AG04449 (cell line): ENCODE measurements at regions not wholly inside any gene's neighbourhood (a gene's known extent, or its start where the extent isn't known, plus 50 kb on each side); places are given as distances from the start of the nearest gene placed in this dataset.

Experiments used
- CTCF ChIA-PET: fragments of 350-600 bp; formaldehyde crosslinking; extraction: SDS; loops from one replicate; lab custom pipeline; 2021; ENCODE audit warnings: antibody characterized with exemption; lab: Yijun Ruan, JAX
- POLR2A ChIA-PET: fragments of 400-600, 350-600 bp; formaldehyde crosslinking; extraction: SDS; loops from one replicate; lab custom pipeline; 2020; ENCODE audit warnings: antibody characterized with exemption, inconsistent platforms; lab: Yijun Ruan, JAX
- DNase-seq: peaks from one replicate; pipeline ENCODE4 v3.0.0-alpha.2; 2010; ENCODE audit warnings: low read depth, low spot score
- H3K4me3 ChIP-seq: 2 replicates; pipeline ENCODE4 v1.5.1; 2011; ENCODE audit warnings: low read depth, mild to moderate bottlenecking, control low read depth, low read length
- TF ChIP-seq, protein P1 (sequence below): IDR thresholded peaks from one replicate; pipeline ENCODE4 v1.5.1; 2011; ENCODE audit warnings: mild to moderate bottlenecking, moderate library complexity, low read length, control low read depth, inconsistent platforms; ENCODE audit not compliant: insufficient read depth; ENCODE audit errors: missing control alignments

DNA sequence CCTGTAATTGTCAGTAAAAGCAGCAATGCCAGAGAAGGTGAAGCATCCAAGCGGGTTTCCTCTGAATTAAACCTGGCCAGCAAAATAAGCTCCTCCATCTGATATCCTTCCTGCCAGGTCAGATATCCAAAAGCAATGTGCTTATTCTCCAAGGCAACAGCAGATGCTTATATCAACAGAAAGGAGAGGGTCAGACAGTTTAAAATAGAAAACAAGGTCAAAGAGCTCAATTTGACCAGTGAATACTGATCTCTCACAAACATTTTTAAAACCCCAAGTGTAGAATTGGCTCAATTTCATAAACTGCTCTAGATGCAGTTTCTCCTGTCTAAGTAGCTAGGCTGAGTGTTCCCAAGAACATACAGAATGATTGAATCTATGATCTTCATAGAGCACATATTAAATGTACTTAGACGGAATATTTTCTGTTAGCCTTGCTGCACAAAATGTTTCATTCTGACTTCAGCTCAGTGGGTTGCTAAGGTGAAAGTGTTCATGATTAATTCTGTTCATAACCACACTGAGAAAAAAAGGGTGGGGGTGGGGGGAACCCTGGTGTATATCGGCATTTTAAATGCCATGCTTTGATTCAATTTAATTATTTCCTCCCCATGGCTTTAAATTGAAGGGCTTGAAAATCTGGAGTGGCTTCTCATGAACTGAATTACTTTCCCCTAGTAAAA is 174.2 kb upstream of the ARHGAP20 start:
- DNase-seq, result no peak
- TF ChIP-seq, protein P1, sequence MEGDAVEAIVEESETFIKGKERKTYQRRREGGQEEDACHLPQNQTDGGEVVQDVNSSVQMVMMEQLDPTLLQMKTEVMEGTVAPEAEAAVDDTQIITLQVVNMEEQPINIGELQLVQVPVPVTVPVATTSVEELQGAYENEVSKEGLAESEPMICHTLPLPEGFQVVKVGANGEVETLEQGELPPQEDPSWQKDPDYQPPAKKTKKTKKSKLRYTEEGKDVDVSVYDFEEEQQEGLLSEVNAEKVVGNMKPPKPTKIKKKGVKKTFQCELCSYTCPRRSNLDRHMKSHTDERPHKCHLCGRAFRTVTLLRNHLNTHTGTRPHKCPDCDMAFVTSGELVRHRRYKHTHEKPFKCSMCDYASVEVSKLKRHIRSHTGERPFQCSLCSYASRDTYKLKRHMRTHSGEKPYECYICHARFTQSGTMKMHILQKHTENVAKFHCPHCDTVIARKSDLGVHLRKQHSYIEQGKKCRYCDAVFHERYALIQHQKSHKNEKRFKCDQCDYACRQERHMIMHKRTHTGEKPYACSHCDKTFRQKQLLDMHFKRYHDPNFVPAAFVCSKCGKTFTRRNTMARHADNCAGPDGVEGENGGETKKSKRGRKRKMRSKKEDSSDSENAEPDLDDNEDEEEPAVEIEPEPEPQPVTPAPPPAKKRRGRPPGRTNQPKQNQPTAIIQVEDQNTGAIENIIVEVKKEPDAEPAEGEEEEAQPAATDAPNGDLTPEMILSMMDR, result no peak
- ChIA-PET POLR2A (no interaction called here), CTCF (no interaction called here)
- H3K4me3 ChIP-seq, result no peak overlapping the region

DNA sequence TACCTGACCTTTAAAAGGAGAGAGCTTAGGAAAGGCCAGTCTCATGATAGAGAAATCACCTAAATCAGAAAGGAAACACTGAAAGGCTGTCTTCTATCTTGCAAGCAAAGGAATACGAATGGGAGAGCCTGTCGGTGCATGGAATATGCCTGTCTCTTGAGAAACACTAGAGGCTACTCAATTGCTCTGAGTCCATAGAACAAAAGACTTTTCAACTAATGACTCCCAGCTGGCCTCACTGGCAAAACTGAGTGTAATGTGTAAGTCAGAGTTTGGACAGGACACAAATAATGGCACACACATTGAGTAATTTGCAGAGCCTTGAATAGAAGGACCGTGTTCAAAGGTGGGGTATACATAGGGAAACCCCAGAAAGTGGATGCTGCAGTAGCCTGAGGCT is 171.0 kb upstream of the ARHGAP20 start:
- CTCF ChIA-PET, result no interaction called here

DNA sequence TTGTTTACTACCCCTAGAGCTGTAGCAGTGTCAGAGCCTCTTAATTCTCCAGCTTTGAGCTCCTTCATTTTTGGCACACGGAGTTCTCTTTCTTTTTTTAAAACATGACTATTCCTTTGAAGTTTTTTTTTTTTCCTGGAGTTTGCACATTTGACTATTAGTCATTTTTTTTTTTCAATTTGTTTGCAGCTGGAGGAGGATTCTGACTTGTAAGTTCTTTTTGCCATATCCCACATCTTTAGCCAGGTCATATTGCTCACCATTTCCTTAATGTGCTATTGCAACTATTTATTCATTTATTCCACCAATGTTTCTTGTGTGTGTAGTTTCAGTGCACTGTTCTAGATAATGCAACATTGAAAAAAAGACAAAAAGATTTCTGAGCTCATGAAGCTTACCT is 166.3 kb upstream of the ARHGAP20 start:
- H3K4me3 ChIP-seq, result no peak overlapping the region
- POLR2A ChIA-PET, result no interaction called here
- CTCF ChIA-PET, result no interaction called here
- TF ChIP-seq, protein P1, result no peak
- DNase-seq, result no peak

More for the DNA sequence above, 171.0 kb upstream of the ARHGAP20 start:
- POLR2A ChIA-PET, result no interaction called here
- DNase-seq, result no peak
- TF ChIP-seq, protein P1, result no peak
- H3K4me3 ChIP-seq, result no peak overlapping the region

- no peak overlapping the region for H3K4me3 ChIP-seq
- DNase-seq, result no peak
- TF ChIP-seq, protein P1, result no peak
- ChIA-PET POLR2A (no interaction called here), CTCF (no interaction called here)
These were observed 162.3 kb upstream of the ARHGAP20 start for GRCh38 chr11:110874437-110875030.

GRCh38 chr11:110873975-110874374 is 161.7 kb upstream of the ARHGAP20 start:
- ChIA-PET POLR2A (no interaction called here), CTCF (no interaction called here)

More at GRCh38 chr11:110873975-110874374, 161.7 kb upstream of the ARHGAP20 start:
- H3K4me3 ChIP-seq, result no peak overlapping the region
- no peak for DNase-seq
- TF ChIP-seq, protein P1, result no peak
